Right atrium auricular region (tissue), 2 donors: ENCODE measurements at regions not wholly inside any gene's neighbourhood (a gene's known extent, or its start where the extent isn't known, plus 50 kb on each side); places are given as distances from the start of the nearest gene placed in this dataset.

ENCODE experiments used
- DNase-seq: peaks from one replicate; pipeline ENCODE4 v3.0.0-alpha.2; 2019; ENCODE audit warnings: low spot score
- H3K27ac ChIP-seq, 2 donors: fragments of 200-600 bp; sonication (generic); 1 replicate in 1 of 2; 2 replicates in 1 of 2; pipeline ENCODE4 v1.5.1; 2016 to 2019
- H3K27me3 ChIP-seq, 2 donors: fragments of 200-600 bp; sonication (generic); one replicate each; pipeline versions ENCODE4 v1.5.1 to v1.6.0; 2017 to 2019
- H3K36me3 ChIP-seq: fragments of 200-600 bp; sonication (generic); one replicate; pipeline ENCODE4 v1.5.1; 2016
- H3K4me1 ChIP-seq, 2 donors: fragments of 200-600 bp; sonication (generic); one replicate each; pipeline versions ENCODE4 v1.5.1 to v1.6.0; 2017 to 2019
- H3K4me3 ChIP-seq, 2 donors: fragments of 200-600 bp; sonication (generic); 1 replicate in 1 of 2; 2 replicates in 1 of 2; pipeline ENCODE4 v1.5.1; 2017 to 2019; ENCODE audit warnings: mild to moderate bottlenecking in 1 of 2, moderate library complexity in 1 of 2
- H3K9me3 ChIP-seq, 2 donors: fragments of 200-600 bp; sonication (generic); one replicate each; pipeline ENCODE4 v1.5.1; 2019
- CTCF ChIP-seq, 2 donors: fragments of 200-600 bp; sonication (generic); IDR thresholded peaks; one replicate each; pipeline ENCODE4 v1.5.1; 2019; ENCODE audit warnings: antibody characterized with exemption in 2 of 2

- DNase-seq, result no peak
- Histone ChIP-seq H3K27me3 (no peaks in the 10 kb centered on the region), H3K4me1 (no peaks in the 10 kb centered on the region), H3K9me3 (peaks cover 0 to 7% of the 10 kb centered on the region in 2 donors), H3K4me3 (no peak overlapping the region), H3K36me3 (no peaks in the 10 kb centered on the region), H3K27ac (no peak overlapping the region)
- TF ChIP-seq CTCF (IDR thresholded peaks at IDR 0.05), result no peak
Observed at GRCh38 chr11:134677891-134678551, 266.0 kb upstream of the B3GAT1 start.

GRCh38 chr11:134677397-134677822 lies 265.4 kb upstream of the B3GAT1 start:
- DNase-seq, result no peak
- Histone ChIP-seq H3K27ac (no peak overlapping the region), H3K4me3 (no peak overlapping the region), H3K4me1 (no peaks in the 10 kb centered on the region), H3K9me3 (peaks cover 0 to 7% of the 10 kb centered on the region in 2 donors), H3K36me3 (no peaks in the 10 kb centered on the region), H3K27me3 (no peaks in the 10 kb centered on the region)
- TF ChIP-seq CTCF (IDR thresholded peaks at IDR 0.05), result no peak

GRCh38 chr11:134676516-134677287 lies 264.7 kb upstream of the B3GAT1 start:
- Histone ChIP-seq H3K4me3 (no peak overlapping the region), H3K9me3 (peaks cover 0 to 7% of the 10 kb centered on the region in 2 donors), H3K27me3 (no peaks in the 10 kb centered on the region), H3K36me3 (no peaks in the 10 kb centered on the region), H3K4me1 (no peaks in the 10 kb centered on the region), H3K27ac (no peak overlapping the region)
- no peak for TF ChIP-seq CTCF (IDR thresholded peaks at IDR 0.05)
- DNase-seq, result no peak

GRCh38 chr11:134675983-134676382 lies 263.9 kb upstream of the B3GAT1 start:
- H3K9me3 ChIP-seq, result peaks cover 0 to 7% of the 10 kb centered on the region in 2 donors
- DNase-seq, result no peak

GRCh38 chr11:134674974-134675373 lies 262.9 kb upstream of the B3GAT1 start:
- Histone ChIP-seq H3K27me3 (no peaks in the 10 kb centered on the region), H3K4me3 (no peak overlapping the region), H3K36me3 (no peaks in the 10 kb centered on the region), H3K9me3 (peaks cover 0 to 7% of the 10 kb centered on the region in 2 donors), H3K27ac (no peak overlapping the region), H3K4me1 (no peaks in the 10 kb centered on the region)
- no peak for DNase-seq
- TF ChIP-seq CTCF (IDR thresholded peaks at IDR 0.05), result no peak

More at GRCh38 chr11:134675983-134676382, 263.9 kb upstream of the B3GAT1 start:
- Histone ChIP-seq H3K27me3 (no peaks in the 10 kb centered on the region), H3K4me3 (no peak overlapping the region), H3K27ac (no peak overlapping the region), H3K36me3 (no peaks in the 10 kb centered on the region), H3K4me1 (no peaks in the 10 kb centered on the region)
- no peak for TF ChIP-seq CTCF (IDR thresholded peaks at IDR 0.05)
